DOHH2 (cell line): ENCODE measurements at regions not wholly inside any gene's neighbourhood (a gene's known extent, or its start where the extent isn't known, plus 50 kb on each side); places are given as distances from the start of the nearest gene placed in this dataset.

ENCODE experiments used
- H3F3A ChIP-seq: fragments of 200-600 bp; sonication (generic), shearing (Covaris generic); 2 replicates; pipeline ENCODE4 v1.6.0; 2016; ENCODE audit warnings: antibody characterized with exemption, mild to moderate bottlenecking; ENCODE audit not compliant: control insufficient read depth, insufficient read depth
- H3K27ac ChIP-seq: fragments of 200-600 bp; sonication (generic); 2 replicates; pipeline ENCODE4 v1.5.1; 2014; ENCODE audit warnings: low read depth, mild to moderate bottlenecking, low read length, moderate library complexity
- H3K27me3 ChIP-seq: fragments of 200-600 bp; sonication (generic); 2 replicates; pipeline ENCODE4 v1.6.1; 2014; ENCODE audit warnings: mild to moderate bottlenecking, low read length, mixed read lengths; ENCODE audit not compliant: control insufficient read depth
- H3K36me3 ChIP-seq: fragments of 200-600 bp; sonication (generic); 2 replicates; pipeline ENCODE4 v1.6.1; 2014; ENCODE audit warnings: mild to moderate bottlenecking, low read length, moderate library complexity, mixed read lengths; ENCODE audit not compliant: control insufficient read depth
- H3K4me1 ChIP-seq: fragments of 200-600 bp; sonication (generic); 2 replicates; pipeline ENCODE4 v1.6.1; 2014; ENCODE audit warnings: mild to moderate bottlenecking, low read length, mixed read lengths; ENCODE audit not compliant: control insufficient read depth
- H3K4me2 ChIP-seq: fragments of 200-600 bp; sonication (generic); 2 replicates; pipeline ENCODE4 v1.6.0; 2014; ENCODE audit warnings: mild to moderate bottlenecking, low read length, moderate library complexity
- H3K4me3 ChIP-seq: fragments of 200-600 bp; sonication (generic); 2 replicates; pipeline ENCODE4 v1.5.1; 2014; ENCODE audit warnings: mild to moderate bottlenecking, low read length, mixed read lengths
- H3K79me2 ChIP-seq: fragments of 200-600 bp; sonication (generic); 2 replicates; pipeline ENCODE4 v1.6.1; 2014; ENCODE audit warnings: mild to moderate bottlenecking, low read length, mixed read lengths; ENCODE audit not compliant: control insufficient read depth
- H3K9me2 ChIP-seq: fragments of 200-600 bp; sonication (generic); replicated peaks from 2 replicates; pipeline ENCODE4 v1.6.1; 2014; ENCODE audit warnings: mild to moderate bottlenecking, low read length, mixed read lengths; ENCODE audit not compliant: control insufficient read depth
- H3K9me3 ChIP-seq: fragments of 200-600 bp; sonication (generic); 2 replicates; pipeline ENCODE4 v1.6.1; 2014; ENCODE audit warnings: antibody characterized with exemption, low read length, mixed read lengths; ENCODE audit not compliant: control insufficient read depth, insufficient read depth
- H4K20me1 ChIP-seq: fragments of 200-600 bp; sonication (generic); 2 replicates; pipeline ENCODE4 v1.6.0; 2014; ENCODE audit warnings: low read depth, mild to moderate bottlenecking, antibody characterized with exemption, low read length, moderate library complexity; ENCODE audit not compliant: control insufficient read depth, insufficient read depth
- EZH2phosphoT487 ChIP-seq: fragments of 200-600 bp; sonication (generic); IDR thresholded peaks from 2 replicates; pipeline ENCODE4 v1.6.1; 2017; ENCODE audit warnings: borderline replicate concordance, mild to moderate bottlenecking, antibody characterized with exemption, low read length, moderate library complexity, mixed read lengths
- TF ChIP-seq, protein P1 (sequence below): fragments of 200-600 bp; sonication (generic); IDR thresholded peaks from one replicate; pipeline ENCODE4 v1.5.1; 2014; ENCODE audit warnings: antibody characterized with exemption, mild to moderate bottlenecking, low read depth, low read length; ENCODE audit not compliant: poor library complexity, severe bottlenecking

DNA sequence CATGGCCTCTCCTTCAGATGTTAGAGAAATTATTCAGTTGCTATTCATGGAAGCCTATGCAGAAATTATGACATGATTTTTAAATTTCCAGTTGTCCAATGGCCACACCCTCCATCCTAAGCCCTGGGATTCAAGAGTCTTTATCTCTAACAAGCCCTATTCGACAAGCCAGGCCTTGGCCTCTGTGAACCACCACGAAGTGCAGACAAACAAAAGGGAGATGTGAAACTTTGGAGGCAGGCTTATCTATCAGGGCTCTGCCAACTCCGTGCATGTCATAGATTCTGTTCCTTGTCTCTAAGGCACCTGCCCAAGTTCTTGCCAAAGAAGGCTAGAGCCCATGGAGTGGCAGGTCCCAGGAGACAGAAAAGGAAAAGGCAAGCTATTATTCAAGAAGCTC lies 212.4 kb upstream of the ADAMTS9 start:
- no peaks in the 10 kb centered on the region for H3K4me1 ChIP-seq
- no peak for TF ChIP-seq EZH2phosphoT487
- TF ChIP-seq, protein P1, sequence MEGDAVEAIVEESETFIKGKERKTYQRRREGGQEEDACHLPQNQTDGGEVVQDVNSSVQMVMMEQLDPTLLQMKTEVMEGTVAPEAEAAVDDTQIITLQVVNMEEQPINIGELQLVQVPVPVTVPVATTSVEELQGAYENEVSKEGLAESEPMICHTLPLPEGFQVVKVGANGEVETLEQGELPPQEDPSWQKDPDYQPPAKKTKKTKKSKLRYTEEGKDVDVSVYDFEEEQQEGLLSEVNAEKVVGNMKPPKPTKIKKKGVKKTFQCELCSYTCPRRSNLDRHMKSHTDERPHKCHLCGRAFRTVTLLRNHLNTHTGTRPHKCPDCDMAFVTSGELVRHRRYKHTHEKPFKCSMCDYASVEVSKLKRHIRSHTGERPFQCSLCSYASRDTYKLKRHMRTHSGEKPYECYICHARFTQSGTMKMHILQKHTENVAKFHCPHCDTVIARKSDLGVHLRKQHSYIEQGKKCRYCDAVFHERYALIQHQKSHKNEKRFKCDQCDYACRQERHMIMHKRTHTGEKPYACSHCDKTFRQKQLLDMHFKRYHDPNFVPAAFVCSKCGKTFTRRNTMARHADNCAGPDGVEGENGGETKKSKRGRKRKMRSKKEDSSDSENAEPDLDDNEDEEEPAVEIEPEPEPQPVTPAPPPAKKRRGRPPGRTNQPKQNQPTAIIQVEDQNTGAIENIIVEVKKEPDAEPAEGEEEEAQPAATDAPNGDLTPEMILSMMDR = no peak
- H3K4me3 ChIP-seq = no peak overlapping the region
- peaks cover 2% of the 10 kb centered on the region; the same call in 1 of the 2 replicates for H3K9me3 ChIP-seq
- H3K27me3 ChIP-seq = no peaks in the 10 kb centered on the region
- no peak overlapping the region for H3K4me2 ChIP-seq
- no peaks in the 10 kb centered on the region for H3F3A ChIP-seq
- no peaks in the 10 kb centered on the region for H3K9me2 ChIP-seq
- H3K27ac ChIP-seq = no peak overlapping the region
- no peaks in the 10 kb centered on the region for H3K36me3 ChIP-seq
- no peaks in the 10 kb centered on the region for H3K79me2 ChIP-seq
- H4K20me1 ChIP-seq = no peaks in the 10 kb centered on the region

DNA sequence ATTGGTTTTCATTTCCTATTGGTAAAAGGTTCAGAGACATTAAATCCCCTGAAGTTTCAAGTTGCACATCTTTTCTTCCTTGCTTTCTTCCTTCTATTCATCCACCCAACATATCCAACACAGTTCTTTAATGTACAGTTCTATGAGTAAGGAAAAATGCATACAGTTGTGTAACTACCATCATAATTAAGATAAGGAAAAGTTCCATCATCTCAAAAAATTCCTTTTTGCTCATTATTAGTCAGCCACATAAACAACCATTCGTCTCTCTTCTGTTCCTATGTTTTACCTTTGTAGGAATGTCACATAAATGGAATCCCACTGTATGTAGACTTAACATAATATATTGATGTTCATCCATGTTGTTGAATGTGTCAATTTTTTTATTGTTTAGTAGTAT lies 211.1 kb upstream of the ADAMTS9 start:
- no peaks in the 10 kb centered on the region for H3K4me1 ChIP-seq
- H4K20me1 ChIP-seq = no peaks in the 10 kb centered on the region
- H3K36me3 ChIP-seq = no peaks in the 10 kb centered on the region
- H3K79me2 ChIP-seq = no peaks in the 10 kb centered on the region
- no peak overlapping the region for H3K27ac ChIP-seq
- TF ChIP-seq EZH2phosphoT487 = no peak
- TF ChIP-seq, protein P1 = no peak
- no peaks in the 10 kb centered on the region for H3F3A ChIP-seq
- no peak overlapping the region for H3K4me2 ChIP-seq
- H3K27me3 ChIP-seq = no peaks in the 10 kb centered on the region
- H3K9me3 ChIP-seq = peaks cover 2% of the 10 kb centered on the region; the same call in 1 of the 2 replicates
- no peak overlapping the region for H3K4me3 ChIP-seq
- H3K9me2 ChIP-seq = no peaks in the 10 kb centered on the region

DNA sequence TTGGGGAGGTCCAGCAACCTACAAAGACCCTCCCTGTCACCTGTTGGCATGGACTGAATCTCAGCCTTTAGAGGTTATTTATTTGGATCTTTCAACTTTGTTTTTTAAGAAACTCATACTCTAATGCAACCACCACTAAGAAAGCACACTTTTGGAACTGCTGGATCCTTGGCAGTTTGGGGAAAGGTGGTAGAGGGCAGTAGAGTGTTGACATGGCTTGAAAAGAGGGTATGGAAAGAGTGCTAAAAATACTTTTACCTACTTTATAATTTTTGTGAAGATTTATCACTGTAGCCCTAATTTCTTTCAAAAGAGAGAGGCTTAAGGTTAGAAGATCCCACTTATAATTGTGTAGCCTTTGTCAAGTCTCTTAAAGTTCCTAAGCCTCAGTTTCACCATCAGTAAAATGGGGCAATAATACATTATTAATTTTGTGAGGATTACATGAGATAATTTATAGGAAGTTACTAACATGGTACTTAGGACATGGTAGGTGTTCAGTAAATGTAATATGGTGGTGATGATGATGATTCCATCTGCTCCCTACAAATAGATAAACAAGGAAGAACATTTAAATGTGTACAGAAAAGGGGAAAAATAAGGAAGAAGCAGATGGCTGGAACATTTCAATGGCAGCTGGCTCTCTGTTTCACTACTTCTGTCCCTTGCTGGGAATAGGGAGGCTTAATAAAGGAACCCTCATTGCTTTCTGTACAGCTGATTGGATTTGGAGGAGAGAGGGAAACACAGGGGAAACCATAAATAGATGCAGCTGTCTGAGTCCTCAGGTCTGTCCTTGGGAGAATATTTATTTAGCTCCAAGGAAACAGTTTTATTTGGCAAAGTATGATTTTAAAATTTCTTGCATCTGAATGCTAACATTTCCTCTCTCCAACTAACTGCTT lies 208.4 kb upstream of the ADAMTS9 start:
- peaks cover under 1% of the 10 kb centered on the region; the same call in 1 of the 2 replicates for H3K9me3 ChIP-seq
- no peaks in the 10 kb centered on the region for H3F3A ChIP-seq
- H3K27ac ChIP-seq = no peak overlapping the region
- H3K9me2 ChIP-seq = no peaks in the 10 kb centered on the region
- no peak overlapping the region for H3K4me2 ChIP-seq
- no peaks in the 10 kb centered on the region for H3K36me3 ChIP-seq
- H3K4me1 ChIP-seq = no peaks in the 10 kb centered on the region
- no peaks in the 10 kb centered on the region for H3K27me3 ChIP-seq
- no peak overlapping the region for H3K4me3 ChIP-seq
- H3K79me2 ChIP-seq = no peaks in the 10 kb centered on the region
- no peak for TF ChIP-seq EZH2phosphoT487
- TF ChIP-seq, protein P1 = no peak
- no peaks in the 10 kb centered on the region for H4K20me1 ChIP-seq
